ENCODE measurements at regions not wholly inside any gene's neighbourhood (a gene's known extent, or its start where the extent isn't known, plus 50 kb on each side); places are given as distances from the start of the nearest gene placed in this dataset.

DNA sequence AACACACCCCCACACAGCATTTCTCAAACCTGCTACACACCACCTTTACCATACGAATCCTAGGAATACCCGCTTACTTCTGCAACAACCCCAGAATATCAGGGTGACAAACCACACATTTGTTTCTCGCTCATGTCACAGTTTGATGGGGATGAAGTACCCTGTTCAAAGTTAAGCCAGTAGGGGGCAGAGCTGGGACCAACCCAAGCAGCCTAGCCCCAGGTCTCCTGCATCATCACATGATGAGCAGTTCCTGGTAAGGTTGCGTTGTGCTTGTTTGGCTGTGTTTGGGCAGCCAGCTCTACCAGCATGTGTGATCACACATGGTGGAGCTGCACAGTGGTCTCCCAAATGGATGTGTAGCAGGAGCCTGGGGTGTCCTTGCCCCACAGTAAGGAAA lies 103.6 kb upstream of the C16orf82 start:
- CTCF ChIA-PET: interaction anchor here (0.5 kb wide), 1 partner anchor 231 kb away, joined by 3 read pairs; no protein-coding TSS in a partner anchor
- Histone ChIP-seq H3K4me1 (ENCODE audit: insufficient read depth, low read length, poor library complexity, severe bottlenecking) (no peaks in the 10 kb centered on the region), H3K9me3 (ENCODE audit: low read depth, low read length, poor library complexity, severe bottlenecking) (no peaks in the 10 kb centered on the region), H3K4me3 (ENCODE audit: low read depth, low read length, poor library complexity, severe bottlenecking) (no peak overlapping the region), H3K27ac (ENCODE audit: low read depth, low read length, poor library complexity, severe bottlenecking) (no peak overlapping the region), H3K27me3 (replicated peaks; ENCODE audit: insufficient read depth, low read depth, low read length, poor library complexity) (peaks cover 7% of the 10 kb centered on the region), H3K36me3 (ENCODE audit: insufficient read depth, low read length, poor library complexity, severe bottlenecking) (no peaks in the 10 kb centered on the region)
- BruUV-seq (replicated peaks): no TSS peak
- POLR2A ChIA-PET (ENCODE audit: low non-redundant PET): no interaction called here
- intact Hi-C loops (cut with micrococcal nuclease; ENCODE audit: unreplicated experiment): no loop called here
- TF ChIP-seq EZH2 (IDR thresholded peaks at IDR 0.05; ENCODE audit: borderline replicate concordance, low read depth, low read length, poor library complexity, severe bottlenecking) (no peak), CTCF (conservative IDR thresholded peaks at IDR 0.05; ENCODE audit: low read depth, low read length) (peak; percentile 58)
- DNase-seq (ENCODE audit: low spot score): peak; percentile 35

GRCh38 chr16:26969589-26970231 lies 97.0 kb upstream of the C16orf82 start:
- H3K27ac ChIP-seq (ENCODE audit: low read depth, low read length, poor library complexity, severe bottlenecking): no peak overlapping the region
- no peak for TF ChIP-seq CTCF (conservative IDR thresholded peaks at IDR 0.05; ENCODE audit: low read depth, low read length)
- no peak for TF ChIP-seq EZH2 (IDR thresholded peaks at IDR 0.05; ENCODE audit: borderline replicate concordance, low read depth, low read length, poor library complexity, severe bottlenecking)
- H3K36me3 ChIP-seq (ENCODE audit: insufficient read depth, low read length, poor library complexity, severe bottlenecking): no peaks in the 10 kb centered on the region
- H3K9me3 ChIP-seq (ENCODE audit: low read depth, low read length, poor library complexity, severe bottlenecking): no peaks in the 10 kb centered on the region
- no peaks in the 10 kb centered on the region for H3K27me3 ChIP-seq (replicated peaks; ENCODE audit: insufficient read depth, low read depth, low read length, poor library complexity)
- intact Hi-C loops (cut with micrococcal nuclease; ENCODE audit: unreplicated experiment): no loop called here
- ChIA-PET CTCF (no interaction called here), POLR2A (ENCODE audit: low non-redundant PET) (no interaction called here)
- no peak overlapping the region for H3K4me3 ChIP-seq (ENCODE audit: low read depth, low read length, poor library complexity, severe bottlenecking)
- no peaks in the 10 kb centered on the region for H3K4me1 ChIP-seq (ENCODE audit: insufficient read depth, low read length, poor library complexity, severe bottlenecking)
- no peak for DNase-seq (ENCODE audit: low spot score)
- BruUV-seq (replicated peaks): no TSS peak

DNA sequence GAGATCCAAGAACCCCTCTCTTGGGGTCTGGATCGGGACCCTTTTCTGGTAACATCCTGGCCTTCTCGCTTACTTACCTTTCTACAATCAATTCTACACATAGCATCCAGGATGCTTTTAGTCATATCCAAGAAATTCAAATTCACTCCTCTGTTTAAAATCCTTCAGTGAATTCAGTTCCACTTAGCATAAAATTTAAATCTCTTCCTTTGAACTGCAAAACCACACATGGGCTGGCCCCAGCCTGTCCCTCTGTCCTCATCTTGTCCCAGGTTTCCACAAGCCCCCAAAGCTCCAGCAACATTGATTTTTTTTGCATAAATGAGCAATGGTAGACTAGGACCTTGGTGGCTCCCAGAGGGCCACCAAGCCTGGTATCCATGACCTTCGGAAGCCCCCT lies 96.4 kb upstream of the C16orf82 start:
- Histone ChIP-seq H3K9me3 (ENCODE audit: low read depth, low read length, poor library complexity, severe bottlenecking) (no peaks in the 10 kb centered on the region), H3K27me3 (replicated peaks; ENCODE audit: insufficient read depth, low read depth, low read length, poor library complexity) (no peaks in the 10 kb centered on the region), H3K4me3 (ENCODE audit: low read depth, low read length, poor library complexity, severe bottlenecking) (no peak overlapping the region), H3K4me1 (ENCODE audit: insufficient read depth, low read length, poor library complexity, severe bottlenecking) (no peaks in the 10 kb centered on the region), H3K27ac (ENCODE audit: low read depth, low read length, poor library complexity, severe bottlenecking) (no peak overlapping the region), H3K36me3 (ENCODE audit: insufficient read depth, low read length, poor library complexity, severe bottlenecking) (no peaks in the 10 kb centered on the region)
- TF ChIP-seq CTCF (conservative IDR thresholded peaks at IDR 0.05; ENCODE audit: low read depth, low read length): no peak
- TF ChIP-seq EZH2 (IDR thresholded peaks at IDR 0.05; ENCODE audit: borderline replicate concordance, low read depth, low read length, poor library complexity, severe bottlenecking): no peak
- BruUV-seq (replicated peaks): no TSS peak
- ChIA-PET POLR2A (ENCODE audit: low non-redundant PET) (no interaction called here), CTCF (no interaction called here)
- intact Hi-C loops (cut with micrococcal nuclease; ENCODE audit: unreplicated experiment): no loop called here
- no peak for DNase-seq (ENCODE audit: low spot score)
